HG03342 (cell line): ENCODE measurements at regions not wholly inside any gene's neighbourhood (a gene's known extent, or its start where the extent isn't known, plus 50 kb on each side); places are given as distances from the start of the nearest gene placed in this dataset.

ENCODE experiments used
- ATAC-seq: cut with Tn5 transposase; IDR thresholded peaks from one replicate; pipeline ENCODE4 v1.9.1; 2021; ENCODE audit warnings: mild to moderate bottlenecking, moderate library complexity; ENCODE audit not compliant: unreplicated experiment

DNA sequence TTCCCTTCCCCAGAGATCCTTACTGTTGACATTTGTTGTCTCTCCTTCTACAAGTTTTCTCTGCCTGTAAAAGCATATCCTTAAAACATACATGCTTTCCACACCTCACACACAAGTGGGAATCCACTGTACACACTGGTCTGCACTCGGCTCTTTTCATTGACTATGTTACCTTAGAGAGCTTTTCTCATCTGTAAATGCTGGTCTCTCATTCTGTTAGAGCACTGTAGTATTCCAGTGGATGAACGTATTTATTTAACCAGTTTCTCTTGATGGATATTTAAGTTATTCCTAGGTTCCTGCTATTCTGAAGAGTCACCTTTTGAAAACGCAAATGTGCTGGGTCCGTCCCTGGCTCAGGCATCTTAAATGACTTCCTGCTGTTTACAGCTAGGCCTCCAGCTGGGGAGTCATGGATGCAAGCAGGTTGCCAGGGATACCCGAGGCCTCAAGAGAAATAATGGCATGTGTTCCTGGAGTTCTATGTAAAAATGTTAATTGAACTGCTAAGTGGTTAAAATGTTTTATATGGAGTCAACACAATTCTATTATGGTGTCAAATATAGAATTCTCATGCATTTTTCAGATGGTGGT lies 61.1 kb upstream of the TGM3 start:
- ATAC-seq: no peak

GRCh38 chr20:2236256-2236655 lies 59.5 kb upstream of the TGM3 start:
- ATAC-seq: no peak

DNA sequence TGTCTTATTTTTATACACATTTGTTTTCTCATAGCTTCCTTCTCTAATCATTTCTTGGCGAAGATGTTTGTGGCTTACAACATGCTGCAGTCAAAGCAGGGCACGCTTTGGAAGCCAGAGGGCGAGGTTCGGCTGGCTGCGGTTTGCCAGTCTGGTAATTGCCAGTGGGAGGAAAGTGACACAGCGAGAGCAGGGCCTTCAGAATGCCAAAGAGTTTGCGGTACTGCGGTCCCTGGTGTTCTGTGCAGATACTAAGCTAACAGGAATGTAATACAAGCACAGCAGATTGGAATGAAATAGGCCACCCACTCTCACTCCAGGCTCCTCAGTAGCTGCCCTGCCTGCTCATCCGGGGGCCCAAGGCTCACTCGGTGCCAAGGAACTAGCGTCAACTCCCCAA lies 58.7 kb upstream of the TGM3 start:
- ATAC-seq: no peak

DNA sequence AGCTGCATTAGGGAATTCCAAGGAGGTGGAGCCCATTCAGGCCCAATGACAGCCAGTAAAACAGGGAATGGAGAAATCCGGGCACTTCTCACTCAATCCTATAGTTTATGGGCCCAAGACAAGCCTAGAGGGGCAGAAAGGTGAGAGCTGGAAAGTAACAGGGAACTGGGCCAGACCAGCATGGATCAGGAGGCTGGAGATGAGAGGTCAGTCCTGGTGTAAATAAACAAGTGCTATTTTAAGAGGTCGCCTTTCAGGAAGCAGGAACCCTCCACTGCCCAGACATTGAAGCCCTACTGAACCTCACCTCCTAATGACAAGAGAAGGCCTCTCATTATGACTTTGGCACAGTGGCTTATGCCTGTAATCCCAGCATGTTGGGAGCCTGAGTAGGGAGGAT lies 57.2 kb upstream of the TGM3 start:
- ATAC-seq: no peak

GRCh38 chr20:2240835-2241234 lies 55.0 kb upstream of the TGM3 start:
- ATAC-seq: no peak

- no peak for ATAC-seq
Measured at GRCh38 chr20:2242678-2243077, 53.1 kb upstream of the TGM3 start.

DNA sequence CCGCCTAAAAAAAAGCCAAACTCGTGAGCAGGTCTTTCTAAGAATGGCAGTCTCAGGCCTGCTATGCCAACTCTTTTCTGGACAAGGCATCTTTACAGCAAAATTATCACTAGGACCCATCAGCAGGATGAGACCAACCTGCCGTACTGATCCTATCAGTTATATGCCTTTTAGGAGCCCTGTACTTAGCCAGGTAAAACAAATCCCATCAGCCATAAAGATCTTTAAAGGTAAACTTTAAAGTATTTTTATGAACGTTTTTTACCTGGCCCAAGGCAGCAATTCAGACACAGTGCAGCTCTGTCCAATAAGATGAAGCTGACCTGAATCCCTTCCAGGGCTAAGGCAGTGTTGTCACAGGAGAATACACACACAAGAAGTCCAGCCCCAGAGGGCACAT lies 51.3 kb upstream of the TGM3 start:
- no peak for ATAC-seq

GRCh38 chr20:2244993-2245392 lies 50.8 kb upstream of the TGM3 start:
- no peak for ATAC-seq

- no peak for ATAC-seq
Measured at GRCh38 chr20:2245637-2246036, 50.2 kb upstream of the TGM3 start.
